Immature natural killer cell (primary cell): ENCODE measurements at regions not wholly inside any gene's neighbourhood (a gene's known extent, or its start where the extent isn't known, plus 50 kb on each side); places are given as distances from the start of the nearest gene placed in this dataset.

ENCODE experiments used
- DNase-seq, 3 donors: peaks; one replicate each; pipeline ENCODE4 v3.0.0; 2022; ENCODE audit warnings: mixed read lengths in 1 of 3
- H3K27ac Mint-ChIP-seq, 6 donors: one replicate each; pipeline ENCODE4 v1.8.0; 2020; ENCODE audit warnings: mixed read lengths in 6 of 6, mild to moderate bottlenecking in 5 of 6, inconsistent platforms in 4 of 6, moderate library complexity in 3 of 6
- H3K27me3 Mint-ChIP-seq, 3 donors: one replicate each; pipeline ENCODE4 v1.8.0; 2020 to 2021; ENCODE audit warnings: low read depth in 3 of 3, mild to moderate bottlenecking in 3 of 3, mixed read lengths in 3 of 3, moderate library complexity in 3 of 3, inconsistent platforms in 1 of 3
- H3K36me3 Mint-ChIP-seq, 3 donors: one replicate each; pipeline ENCODE4 v1.8.0; 2020; ENCODE audit warnings: mixed read lengths in 3 of 3, inconsistent platforms in 2 of 3, mild to moderate bottlenecking in 2 of 3
- H3K4me1 Mint-ChIP-seq, 2 donors: one replicate each; pipeline ENCODE4 v1.8.0; 2020; ENCODE audit warnings: inconsistent platforms in 2 of 2, mild to moderate bottlenecking in 2 of 2, mixed read lengths in 2 of 2, moderate library complexity in 1 of 2
- H3K4me3 Mint-ChIP-seq, 5 donors: one replicate each; pipeline ENCODE4 v1.8.0; 2020; ENCODE audit warnings: mild to moderate bottlenecking in 5 of 5, mixed read lengths in 5 of 5, inconsistent platforms in 3 of 5, moderate library complexity in 3 of 5
- H3K9me3 Mint-ChIP-seq, 6 donors: one replicate each; pipeline ENCODE4 v1.8.0; 2020; ENCODE audit warnings: mild to moderate bottlenecking in 6 of 6, mixed read lengths in 6 of 6, inconsistent platforms in 4 of 6, moderate library complexity in 3 of 6

DNA sequence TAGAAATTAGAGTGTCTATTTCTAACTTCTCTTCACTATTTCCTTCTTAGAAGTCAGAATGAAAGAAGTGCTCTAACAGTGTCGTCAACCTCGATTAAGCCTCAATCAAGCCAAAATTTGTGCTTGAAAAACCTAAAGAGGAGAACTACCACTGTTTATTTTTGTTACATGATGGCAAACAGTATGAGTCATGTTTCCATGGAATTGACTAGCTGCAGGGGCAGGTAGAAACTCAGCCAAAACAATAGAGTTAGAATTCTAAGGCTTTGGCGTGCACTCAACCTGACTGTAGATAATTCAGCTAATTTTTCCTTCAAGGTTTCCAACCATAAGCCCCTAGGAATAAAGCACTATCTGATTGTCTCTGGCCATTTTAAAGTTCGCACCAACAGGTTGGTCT is 415.9 kb downstream of the ETS1 start:
- H3K4me3 Mint-ChIP-seq: no peak overlapping the region
- H3K4me1 Mint-ChIP-seq: peaks cover 7 to 10% of the 10 kb centered on the region in 2 donors
- no peaks in the 10 kb centered on the region for H3K9me3 Mint-ChIP-seq
- no peak for DNase-seq
- peaks cover 0 to 2% (median 0%) of the 10 kb centered on the region in 3 donors for H3K27me3 Mint-ChIP-seq
- peak overlapping the region in 1 of 6 donors; percentile 13 for H3K27ac Mint-ChIP-seq
- no peaks in the 10 kb centered on the region for H3K36me3 Mint-ChIP-seq

DNA sequence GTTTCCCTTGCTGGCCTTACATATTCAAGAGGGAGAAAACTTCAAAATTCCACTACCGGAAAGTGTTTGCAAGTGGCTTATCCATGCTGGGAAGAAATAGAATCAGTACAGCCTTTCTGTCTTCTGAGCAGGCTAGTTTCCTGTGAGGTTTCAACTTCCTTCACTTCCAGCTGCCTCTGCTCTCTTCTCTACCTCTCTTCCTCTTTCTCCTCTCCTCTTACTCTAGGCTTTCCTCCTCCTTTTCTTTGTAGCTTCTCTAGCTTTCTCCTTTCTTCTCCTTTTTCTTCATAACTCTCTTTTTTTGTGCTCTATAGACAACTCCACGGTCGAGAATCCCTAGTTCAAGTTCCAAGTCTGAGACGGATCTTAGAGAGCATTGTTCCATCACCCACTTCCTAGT is 421.8 kb downstream of the ETS1 start:
- Mint-ChIP-seq H3K4me1 (peaks cover 0 to 8% of the 10 kb centered on the region in 2 donors), H3K4me3 (no peak overlapping the region), H3K27ac (peak overlapping the region in 1 of 6 donors; percentile 9), H3K36me3 (no peaks in the 10 kb centered on the region), H3K9me3 (peaks cover 0 to 1% (median 0%) of the 10 kb centered on the region in 6 donors), H3K27me3 (peaks cover 0 to 2% (median 2%) of the 10 kb centered on the region in 3 donors)
- DNase-seq: no peak

DNA sequence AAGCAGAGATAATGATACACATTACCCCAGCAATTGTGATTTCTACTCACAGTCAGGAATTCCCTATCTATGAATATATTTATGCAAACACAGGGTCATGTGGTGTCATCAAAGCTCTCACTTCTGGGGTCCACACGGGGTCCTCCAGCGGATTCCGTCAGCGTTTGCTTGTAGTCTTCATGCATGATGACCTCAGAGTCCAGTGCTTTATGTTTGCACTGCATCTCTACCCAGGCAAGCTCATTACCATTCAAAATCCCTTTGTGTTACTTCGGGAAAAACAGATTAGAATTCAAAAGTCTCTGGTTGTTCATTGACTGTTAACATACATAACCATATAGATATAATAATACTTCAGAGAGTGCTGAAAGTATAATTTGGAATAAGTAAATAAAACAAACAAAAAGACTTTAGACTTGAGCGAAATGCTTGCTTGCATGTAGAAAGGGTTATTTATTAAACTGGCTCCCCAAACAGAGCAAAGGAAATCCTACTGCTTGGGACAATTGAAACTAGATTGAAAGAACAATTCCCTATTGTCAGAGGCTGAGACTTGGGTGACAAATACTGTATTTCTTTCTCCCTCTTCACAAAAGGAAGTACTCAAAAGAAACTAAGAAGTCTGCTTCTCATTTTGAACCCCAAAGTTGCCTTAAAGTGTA is 423.1 kb downstream of the ETS1 start:
- H3K4me1 Mint-ChIP-seq: peaks cover 0 to 8% of the 10 kb centered on the region in 2 donors
- no peak overlapping the region for H3K27ac Mint-ChIP-seq
- no peak for DNase-seq
- peaks cover 0 to 2% (median 2%) of the 10 kb centered on the region in 3 donors for H3K27me3 Mint-ChIP-seq
- no peak overlapping the region for H3K4me3 Mint-ChIP-seq
- peaks cover 0 to 1% (median 0%) of the 10 kb centered on the region in 6 donors for H3K9me3 Mint-ChIP-seq
- no peaks in the 10 kb centered on the region for H3K36me3 Mint-ChIP-seq

DNA sequence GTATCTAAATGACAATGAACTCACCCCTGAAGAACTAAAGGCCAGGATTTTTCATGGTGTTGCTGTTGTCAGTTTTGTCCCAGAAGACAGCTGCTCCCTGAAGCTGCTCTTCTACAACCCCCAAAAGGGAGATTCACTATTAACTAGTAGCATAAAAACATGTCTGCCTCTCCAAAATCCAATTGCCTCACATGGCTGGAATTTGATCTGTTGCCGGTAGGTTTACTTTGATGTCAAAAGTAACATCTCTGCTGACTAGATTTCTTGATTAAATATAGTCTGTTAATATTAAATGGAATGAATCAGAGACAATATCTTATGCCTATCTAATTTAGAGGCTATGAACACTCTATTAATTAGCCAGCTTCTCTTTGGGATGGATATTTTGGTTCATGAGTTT is 425.4 kb downstream of the ETS1 start:
- Mint-ChIP-seq H3K27ac (no peak overlapping the region), H3K9me3 (peaks cover 0 to 1% (median 0%) of the 10 kb centered on the region in 6 donors), H3K4me1 (peaks cover 4 to 19% of the 10 kb centered on the region in 2 donors), H3K27me3 (peaks cover 0 to 2% (median 0%) of the 10 kb centered on the region in 3 donors), H3K4me3 (no peak overlapping the region), H3K36me3 (no peaks in the 10 kb centered on the region)
- no peak for DNase-seq

DNA sequence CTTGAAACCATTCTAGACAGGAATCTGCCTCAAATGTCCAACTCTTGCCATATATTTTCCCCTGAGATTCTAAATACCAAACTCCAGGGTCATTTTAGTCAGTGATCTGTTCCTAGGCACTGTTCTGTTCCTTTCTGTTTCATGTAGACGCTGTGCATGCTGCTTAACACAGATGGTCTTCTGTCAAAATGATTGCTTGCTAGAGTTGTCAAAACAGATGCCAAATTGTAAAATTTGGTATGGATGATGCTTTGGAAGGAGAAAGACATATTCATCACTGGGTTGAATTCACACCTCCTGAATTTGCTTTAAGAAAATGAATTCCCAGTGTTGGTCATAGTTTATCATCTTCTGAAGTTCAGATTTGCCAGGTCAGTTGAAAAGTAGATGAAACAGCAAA is 425.9 kb downstream of the ETS1 start:
- H3K9me3 Mint-ChIP-seq: peaks cover 0 to 1% (median 0%) of the 10 kb centered on the region in 6 donors
- no peak overlapping the region for H3K4me3 Mint-ChIP-seq
- peaks cover 4 to 19% of the 10 kb centered on the region in 2 donors for H3K4me1 Mint-ChIP-seq
- H3K27me3 Mint-ChIP-seq: peaks cover 0 to 2% (median 0%) of the 10 kb centered on the region in 3 donors
- no peak for DNase-seq
- H3K36me3 Mint-ChIP-seq: no peaks in the 10 kb centered on the region
- no peak overlapping the region for H3K27ac Mint-ChIP-seq

DNA sequence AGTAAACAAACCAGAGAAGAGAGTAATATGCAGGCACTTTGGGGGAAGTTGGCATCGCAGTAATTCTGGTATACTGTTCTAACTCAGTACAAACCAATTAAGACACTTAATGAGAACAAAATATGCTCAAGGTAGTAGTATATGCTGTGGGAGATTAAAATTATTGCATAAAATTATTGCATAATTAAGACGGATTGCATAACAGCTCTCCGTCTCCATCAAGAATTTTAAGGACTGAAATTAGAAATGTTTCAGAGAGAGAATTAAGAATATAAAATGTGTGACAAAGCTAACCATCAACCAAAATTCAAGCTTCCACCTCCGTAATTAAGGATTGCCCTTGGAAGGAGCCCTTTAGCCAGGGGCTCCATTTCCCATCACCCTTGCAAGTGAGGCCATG is 428.5 kb downstream of the ETS1 start:
- Mint-ChIP-seq H3K27ac (no peak overlapping the region), H3K27me3 (peaks cover 0 to 2% (median 0%) of the 10 kb centered on the region in 3 donors), H3K36me3 (no peaks in the 10 kb centered on the region), H3K9me3 (no peaks in the 10 kb centered on the region), H3K4me1 (peaks cover 4 to 11% of the 10 kb centered on the region in 2 donors), H3K4me3 (no peak overlapping the region)
- no peak for DNase-seq

DNA sequence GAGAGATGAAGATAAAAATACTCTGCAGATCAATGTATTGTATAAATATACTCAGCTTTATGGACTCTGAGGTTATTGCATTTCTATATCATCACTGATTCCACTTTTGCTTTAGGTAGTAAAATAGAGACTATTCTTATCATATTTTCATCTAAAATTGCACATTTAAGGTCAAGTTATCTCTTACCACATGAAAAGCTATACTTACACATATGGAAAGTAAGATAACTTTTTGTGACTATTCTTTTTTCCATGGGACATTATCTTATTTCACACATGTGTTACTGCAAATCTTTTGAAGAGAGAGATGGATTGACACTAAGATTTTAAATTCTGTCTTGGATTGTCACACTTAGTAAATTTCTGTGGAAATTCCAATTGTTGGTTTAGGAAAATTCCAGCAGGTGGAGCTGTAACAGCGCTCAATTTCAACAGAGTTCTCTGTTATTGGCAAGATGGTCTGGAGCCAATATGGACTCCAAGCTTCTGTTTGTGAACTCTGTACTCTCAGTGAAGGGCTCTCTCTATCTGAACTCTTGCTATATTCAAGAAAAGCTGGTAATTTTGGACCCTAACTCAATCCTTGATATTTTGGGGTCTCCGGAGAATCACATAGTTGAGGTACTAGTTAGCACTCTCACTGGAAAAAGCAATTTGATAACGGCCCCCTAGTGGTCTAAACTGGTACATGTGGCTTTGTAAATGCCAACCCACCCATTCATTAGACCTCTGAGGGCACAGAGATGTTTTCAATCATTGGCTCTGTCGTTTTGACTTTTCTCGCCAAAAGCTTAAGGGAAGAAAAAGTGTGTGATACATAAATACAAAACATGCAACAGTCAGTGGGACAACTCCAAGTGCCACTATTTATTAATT is 429.7 kb downstream of the ETS1 start:
- no peaks in the 10 kb centered on the region for H3K36me3 Mint-ChIP-seq
- H3K27ac Mint-ChIP-seq: peak overlapping the region in 3 of 6 donors; percentile 79 to 84 (median 84)
- H3K27me3 Mint-ChIP-seq: peaks cover 0 to 2% (median 0%) of the 10 kb centered on the region in 3 donors
- DNase-seq: peak; percentile 69 to 76 (median 75)
- H3K9me3 Mint-ChIP-seq: no peaks in the 10 kb centered on the region
- H3K4me1 Mint-ChIP-seq: peaks cover 4 to 11% of the 10 kb centered on the region in 2 donors
- H3K4me3 Mint-ChIP-seq: peak overlapping the region; percentile 78 to 88 (median 82)

DNA sequence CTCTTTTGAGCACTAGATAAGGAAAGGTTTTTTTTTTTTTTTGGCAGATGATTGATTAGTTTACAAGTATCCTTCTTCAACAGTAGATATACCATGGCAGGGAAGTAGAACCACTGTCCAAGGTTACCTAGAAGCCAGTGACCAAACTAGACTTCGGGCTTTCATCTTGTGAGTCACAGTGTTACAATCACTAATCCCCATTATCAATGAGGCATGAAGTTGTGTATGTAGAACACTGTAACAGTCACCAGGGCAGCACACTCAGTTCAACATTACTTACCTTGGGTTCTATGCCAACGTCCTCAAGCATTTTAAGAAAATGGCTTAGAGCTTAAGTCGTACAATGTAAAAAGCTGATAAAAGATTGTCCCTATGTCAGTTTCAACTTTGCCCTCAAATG is 430.9 kb downstream of the ETS1 start:
- Mint-ChIP-seq H3K9me3 (no peaks in the 10 kb centered on the region), H3K36me3 (no peaks in the 10 kb centered on the region), H3K27ac (no peak overlapping the region), H3K4me3 (no peak overlapping the region), H3K27me3 (peaks cover 0 to 2% (median 0%) of the 10 kb centered on the region in 3 donors), H3K4me1 (peaks cover 4 to 11% of the 10 kb centered on the region in 2 donors)
- DNase-seq: no peak

DNA sequence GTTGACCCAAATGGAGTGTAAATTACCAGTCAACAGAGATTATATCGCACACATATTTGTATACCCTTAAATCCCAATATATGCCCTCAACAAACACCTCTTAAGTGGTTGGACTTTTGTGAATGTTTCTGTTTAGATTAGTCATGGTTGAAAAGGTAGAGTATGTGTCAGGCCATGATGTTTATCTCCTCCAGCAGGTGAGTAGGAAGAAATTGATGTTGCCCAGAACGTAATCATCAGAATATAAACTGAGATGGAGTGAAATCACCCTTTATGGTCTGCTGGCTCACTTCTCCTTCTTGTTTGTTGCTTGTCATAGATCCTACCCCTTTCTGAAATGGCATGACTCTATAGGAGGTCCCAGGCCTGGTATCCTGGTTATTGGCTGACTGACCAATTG is 431.8 kb downstream of the ETS1 start:
- H3K9me3 Mint-ChIP-seq: no peaks in the 10 kb centered on the region
- no peaks in the 10 kb centered on the region for H3K36me3 Mint-ChIP-seq
- H3K27me3 Mint-ChIP-seq: no peaks in the 10 kb centered on the region
- H3K4me3 Mint-ChIP-seq: no peak overlapping the region
- peaks cover 4 to 11% of the 10 kb centered on the region in 2 donors for H3K4me1 Mint-ChIP-seq
- DNase-seq: no peak
- no peak overlapping the region for H3K27ac Mint-ChIP-seq

DNA sequence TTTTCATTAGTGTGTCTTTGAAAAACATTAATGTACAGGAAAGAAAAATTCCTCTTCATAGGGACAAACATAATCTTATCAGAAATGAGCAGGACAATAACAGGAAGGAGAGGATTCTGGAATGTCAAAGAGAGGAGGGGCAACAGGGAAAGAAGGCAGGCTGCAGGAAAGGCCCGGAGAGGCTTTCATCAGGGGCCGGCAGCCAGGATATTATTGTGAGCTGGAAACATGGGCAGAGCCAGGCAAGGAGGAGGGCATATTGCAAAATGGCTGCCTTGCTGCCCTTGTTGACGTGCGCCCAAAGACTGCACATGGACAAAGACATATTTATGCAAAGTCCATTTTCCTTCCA is 433.7 kb downstream of the ETS1 start:
- H3K4me1 Mint-ChIP-seq: peaks cover 4 to 11% of the 10 kb centered on the region in 2 donors
- DNase-seq: no peak
- peaks cover 0 to under 1% (median 0%) of the 10 kb centered on the region in 3 donors for H3K27me3 Mint-ChIP-seq
- H3K27ac Mint-ChIP-seq: no peak overlapping the region
- H3K4me3 Mint-ChIP-seq: no peak overlapping the region
- H3K9me3 Mint-ChIP-seq: no peaks in the 10 kb centered on the region
- no peaks in the 10 kb centered on the region for H3K36me3 Mint-ChIP-seq

DNA sequence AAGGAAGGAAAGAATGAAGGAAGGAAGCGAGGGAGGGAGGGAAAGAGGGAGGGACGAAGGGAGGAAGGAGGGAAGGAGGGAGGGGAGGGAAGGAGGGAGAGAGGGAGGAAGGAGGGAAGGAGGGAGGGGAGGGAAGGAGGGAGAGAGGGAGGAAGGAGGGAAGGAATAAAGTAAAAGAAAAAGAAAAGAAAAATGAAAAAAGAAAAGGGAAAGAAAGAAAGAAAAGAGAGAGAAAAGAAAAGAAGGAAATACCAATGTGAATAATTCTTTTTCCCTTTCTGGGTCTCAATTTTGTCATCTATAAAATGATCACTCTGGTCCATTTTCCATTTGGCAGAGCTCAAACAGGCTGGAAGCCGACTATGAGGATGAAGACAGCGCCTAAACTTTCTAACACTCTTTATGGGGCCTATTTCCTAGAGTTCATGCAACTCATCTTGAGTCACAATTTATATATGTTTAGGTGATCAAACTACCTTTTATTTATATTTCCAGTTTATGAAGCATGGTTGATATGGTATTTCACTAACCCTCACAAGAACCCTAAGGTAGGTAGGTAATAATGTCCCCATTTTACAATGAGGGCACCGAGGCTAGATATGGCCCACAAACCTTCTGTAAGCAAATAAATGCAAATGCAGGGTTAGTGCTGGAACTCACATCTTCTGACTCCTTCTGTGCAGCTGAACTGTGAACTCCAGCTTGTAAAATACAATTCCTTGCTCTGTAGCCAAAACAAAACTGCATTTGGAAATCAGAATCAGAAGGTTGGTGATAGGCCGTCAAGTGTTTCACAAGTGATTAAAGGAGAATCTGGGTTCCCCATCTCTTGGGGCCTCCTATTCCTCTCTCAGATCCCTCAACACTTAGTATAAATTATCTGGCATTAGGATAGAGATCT is 434.3 kb downstream of the ETS1 start:
- Mint-ChIP-seq H3K9me3 (no peaks in the 10 kb centered on the region), H3K4me3 (no peak overlapping the region), H3K27me3 (peaks cover 0 to 3% (median 0%) of the 10 kb centered on the region in 3 donors), H3K27ac (no peak overlapping the region), H3K4me1 (peaks cover 4 to 9% of the 10 kb centered on the region in 2 donors), H3K36me3 (no peaks in the 10 kb centered on the region)
- no peak for DNase-seq

DNA sequence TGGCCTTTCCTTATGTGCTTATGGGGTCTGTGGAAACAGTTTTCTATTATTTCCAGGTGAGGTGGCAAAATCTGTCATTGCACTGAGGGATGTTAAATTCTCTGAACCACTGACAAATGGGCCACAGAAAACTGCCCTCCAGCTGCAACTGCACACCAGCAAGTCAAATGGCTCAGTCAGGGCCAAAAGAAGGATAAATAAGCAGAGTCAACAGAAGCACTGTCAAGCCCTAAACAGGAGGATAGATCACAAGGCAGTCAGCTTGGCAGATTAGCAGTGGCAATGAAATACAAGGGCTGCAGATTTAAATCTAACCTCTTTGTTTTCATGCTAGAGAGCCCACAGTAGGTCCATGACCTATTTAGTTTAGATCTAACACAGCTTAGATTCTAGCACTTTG is 435.6 kb downstream of the ETS1 start:
- no peaks in the 10 kb centered on the region for H3K4me1 Mint-ChIP-seq
- H3K27ac Mint-ChIP-seq: peak overlapping the region in 1 of 6 donors; percentile 74
- no peak for DNase-seq
- no peaks in the 10 kb centered on the region for H3K9me3 Mint-ChIP-seq
- H3K4me3 Mint-ChIP-seq: no peak overlapping the region
- no peaks in the 10 kb centered on the region for H3K36me3 Mint-ChIP-seq
- peaks cover 0 to 3% (median 0%) of the 10 kb centered on the region in 3 donors for H3K27me3 Mint-ChIP-seq

DNA sequence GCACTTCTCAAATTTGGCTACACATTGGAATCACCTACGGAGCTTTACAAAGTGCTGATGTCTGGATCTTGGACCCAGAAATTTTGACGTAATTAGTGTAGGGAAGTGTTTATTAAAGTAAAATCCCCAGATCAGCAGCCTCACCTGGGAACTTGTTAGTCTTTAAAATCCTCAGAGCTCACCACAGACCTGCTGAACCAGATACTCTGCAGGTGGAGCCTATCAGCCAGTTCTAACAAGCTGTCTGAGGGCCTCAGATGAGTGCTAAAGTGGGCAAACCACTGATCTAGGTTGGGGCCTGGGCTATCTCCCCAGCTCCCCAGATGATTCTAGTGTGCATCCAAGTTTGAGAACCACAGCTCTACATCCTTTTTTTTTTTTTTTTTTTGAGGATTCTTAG is 436.0 kb downstream of the ETS1 start:
- Mint-ChIP-seq H3K4me1 (no peaks in the 10 kb centered on the region), H3K27me3 (peaks cover 0 to 3% (median 0%) of the 10 kb centered on the region in 3 donors), H3K36me3 (no peaks in the 10 kb centered on the region), H3K4me3 (no peak overlapping the region), H3K9me3 (no peaks in the 10 kb centered on the region), H3K27ac (peak overlapping the region in 1 of 6 donors; percentile 32)
- no peak for DNase-seq
